GM21723 (cell line): ENCODE measurements at regions not wholly inside any gene's neighbourhood (a gene's known extent, or its start where the extent isn't known, plus 50 kb on each side); places are given as distances from the start of the nearest gene placed in this dataset.
"Not testable (repeated sequence)": the region's sequence is repeated elsewhere in the genome, so short reads cannot be mapped to it uniquely, and the experiment has no call there.

Experiments used
- ATAC-seq: cut with Tn5 transposase; IDR thresholded peaks from one replicate; pipeline ENCODE4 v1.9.1; 2021; ENCODE audit warnings: mild to moderate bottlenecking, moderate library complexity; ENCODE audit not compliant: unreplicated experiment

DNA sequence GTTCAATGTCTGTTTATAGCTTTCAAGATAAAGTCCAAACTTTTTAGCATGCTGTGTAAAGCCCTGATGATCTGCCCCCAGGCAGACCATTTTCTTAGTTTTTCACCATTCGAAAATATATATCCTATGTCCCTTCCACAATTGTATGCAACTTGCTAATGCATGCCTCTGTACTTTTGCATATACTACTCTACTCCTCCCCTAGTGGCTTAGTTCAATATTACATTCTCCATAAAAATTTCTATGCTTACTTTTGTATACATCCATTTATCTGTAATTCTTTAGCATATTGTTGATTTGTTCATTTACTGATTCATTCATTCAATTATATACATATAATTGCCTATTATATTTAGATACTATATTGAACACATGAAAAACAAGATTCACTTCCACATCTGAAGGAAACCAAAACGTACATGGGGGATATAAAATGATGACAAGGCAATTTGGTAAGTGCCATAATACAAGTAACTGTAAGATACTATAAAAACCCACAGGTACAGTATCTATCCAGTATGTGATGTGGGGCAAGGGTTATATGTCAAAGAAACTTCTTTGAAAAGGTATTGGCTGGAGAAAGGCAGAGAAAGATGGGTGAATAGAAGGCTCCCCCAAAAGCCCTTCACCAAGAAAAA is 902.5 kb downstream of the FAM133A start:
- ATAC-seq, result no peak

DNA sequence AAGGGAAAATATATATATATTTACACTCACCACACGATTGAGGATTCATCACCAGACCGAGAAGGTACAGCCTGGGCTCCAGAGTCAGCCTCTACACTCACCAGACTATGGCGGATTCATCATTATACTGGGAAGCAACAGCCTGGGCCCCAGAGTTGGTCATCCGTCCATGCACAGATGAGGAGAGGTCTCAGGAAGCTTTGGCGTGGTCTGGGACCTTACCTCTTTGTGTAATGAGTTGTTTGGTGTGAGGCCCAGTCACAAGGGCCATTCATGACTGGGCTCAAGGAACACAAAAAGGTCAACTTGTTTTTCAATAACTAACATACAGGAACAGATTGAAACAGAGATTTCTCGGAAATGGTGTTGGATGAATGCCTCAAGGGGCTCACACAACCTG is 926.1 kb downstream of the FAM133A start:
- no peak for ATAC-seq

DNA sequence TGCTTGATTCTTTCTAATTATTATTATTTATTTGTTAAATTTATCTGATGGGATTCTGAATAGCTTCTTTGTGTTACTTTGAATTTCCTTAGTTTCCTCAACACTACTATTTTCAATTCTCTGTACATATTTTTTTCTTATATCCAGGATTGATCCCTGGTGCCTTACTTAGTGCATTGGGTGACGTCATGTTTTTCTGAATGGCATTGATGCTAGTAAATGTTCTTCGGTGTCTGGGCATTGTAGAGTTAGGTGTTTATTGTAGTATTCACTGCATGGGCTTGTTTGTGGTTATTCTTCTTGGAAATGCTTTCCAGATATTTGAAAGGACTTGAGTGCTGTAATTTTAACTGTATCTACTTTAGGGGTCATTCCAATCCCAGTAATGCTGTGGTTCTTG is 938.1 kb downstream of the FAM133A start:
- no peak for ATAC-seq

DNA sequence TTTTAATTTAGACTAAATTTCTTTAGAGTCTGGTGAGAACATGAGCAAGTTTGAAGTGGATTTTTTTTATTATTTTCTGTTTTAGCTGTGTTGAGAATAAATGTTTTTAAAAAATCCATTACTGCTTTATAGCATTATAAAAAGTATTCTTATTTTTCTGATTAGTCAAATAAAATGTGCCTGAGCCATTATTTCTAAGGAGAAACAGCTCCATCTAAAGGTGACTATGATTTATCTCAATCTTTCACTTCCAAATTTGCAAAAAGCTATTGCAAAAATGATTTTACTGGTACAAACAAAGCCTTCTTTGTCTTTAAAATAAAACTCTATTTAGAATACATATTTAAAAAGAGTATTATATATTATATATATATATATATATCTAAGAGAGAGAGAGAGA is 959.2 kb downstream of the FAM133A start:
- ATAC-seq, result no peak

DNA sequence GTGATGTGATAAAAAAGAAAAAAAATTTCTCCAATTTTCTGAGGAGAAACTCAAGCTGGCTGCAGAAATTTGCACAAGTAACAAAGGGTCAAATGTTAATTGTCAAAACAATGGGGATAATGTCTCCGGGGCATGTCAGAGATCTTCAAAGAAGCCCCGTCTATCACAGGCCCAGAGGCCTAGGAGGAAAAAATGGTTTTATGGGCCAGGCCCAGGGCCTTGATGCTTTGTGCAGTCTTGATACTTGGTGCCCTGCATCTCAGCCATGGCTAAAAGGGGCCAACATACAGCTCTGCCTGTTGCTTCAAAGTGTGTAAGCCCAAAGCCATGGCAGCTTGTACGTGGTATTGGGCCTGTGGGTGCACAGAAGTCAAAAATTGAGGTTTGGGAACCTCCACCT is 961.0 kb downstream of the FAM133A start:
- ATAC-seq, result no peak

DNA sequence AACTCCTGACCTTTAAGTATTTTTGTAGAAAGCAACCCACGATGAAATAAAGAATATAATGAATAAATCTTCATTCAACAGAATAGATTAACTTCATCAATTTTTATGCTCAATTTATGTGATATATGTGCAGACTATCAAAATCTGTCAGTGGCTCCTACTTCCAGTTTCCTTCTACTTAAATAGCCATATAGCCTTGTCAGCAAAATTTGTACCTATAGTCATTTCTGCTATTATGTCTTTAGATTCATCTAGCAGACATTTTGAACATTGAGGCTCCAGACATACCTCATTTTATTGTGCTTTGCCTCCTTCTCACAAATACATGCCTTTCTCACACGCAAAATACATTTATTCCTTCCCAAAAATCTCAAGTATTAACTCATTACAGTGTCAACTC is 971.7 kb downstream of the FAM133A start:
- ATAC-seq, result no peak

DNA sequence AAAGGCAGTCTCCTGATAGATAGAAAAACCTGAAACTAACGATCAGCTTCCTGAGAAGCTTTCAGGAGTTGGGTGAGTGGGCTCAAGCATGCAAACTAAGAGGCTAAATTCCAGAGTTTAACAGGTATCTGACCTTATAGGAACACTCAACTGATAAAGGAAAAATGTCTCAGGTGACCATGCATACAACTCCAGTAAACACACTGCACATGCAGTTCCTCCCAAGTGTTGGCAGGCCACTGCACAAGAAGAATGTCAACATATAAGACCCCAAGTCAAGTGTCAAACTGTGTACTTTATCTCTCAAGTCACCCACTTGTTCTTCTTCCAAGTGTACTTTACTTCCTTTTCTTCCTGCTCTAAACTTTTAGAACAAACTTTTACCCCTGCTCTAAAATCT is 981.2 kb downstream of the FAM133A start:
- no peak for ATAC-seq

GRCh38 chrX:94662689-94663088 is 988.7 kb downstream of the FAM133A start:
- no peak for ATAC-seq

DNA sequence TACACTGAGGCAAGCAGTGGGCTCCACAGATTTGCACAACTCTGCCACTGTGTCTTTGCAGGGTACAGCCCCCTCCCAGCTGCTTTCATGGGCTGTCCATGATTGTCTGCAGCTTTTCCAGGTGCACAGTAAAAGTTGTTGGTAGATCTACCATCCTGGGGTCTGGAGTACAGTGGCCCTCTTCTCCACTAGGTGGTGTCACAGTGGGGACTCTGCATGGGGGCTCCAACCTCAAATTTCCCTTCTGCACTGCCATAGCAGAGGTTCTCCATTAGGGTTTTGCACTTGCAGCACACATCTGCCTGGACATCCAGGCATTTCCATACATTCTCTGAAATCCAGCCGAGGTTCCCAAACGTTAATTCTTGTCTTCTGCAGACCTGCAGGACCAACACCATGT is 1002.3 kb downstream of the FAM133A start:
- ATAC-seq, result no peak

DNA sequence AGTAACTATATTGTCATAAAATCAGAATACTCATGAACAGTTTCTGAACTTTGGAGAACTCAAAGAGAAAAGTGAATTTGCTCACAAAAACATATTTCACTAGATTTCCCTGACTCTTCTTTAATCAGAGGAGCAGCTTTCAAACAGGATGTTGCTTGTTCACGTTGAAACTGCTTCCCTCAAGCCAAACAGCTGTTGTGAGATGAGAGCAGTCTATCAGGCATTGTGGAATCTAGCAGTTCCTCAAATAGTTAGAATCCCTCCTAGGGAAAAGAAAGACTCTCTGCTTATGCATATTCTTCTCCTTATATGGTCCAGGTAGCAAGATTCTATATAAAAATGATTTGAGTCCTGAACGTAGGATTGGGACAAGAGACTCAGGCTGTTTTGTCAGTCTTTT is 1012.1 kb downstream of the FAM133A start:
- no peak for ATAC-seq

- no peak for ATAC-seq
Observed at GRCh38 chrX:94695910-94696309, 1021.9 kb downstream of the FAM133A start.

DNA sequence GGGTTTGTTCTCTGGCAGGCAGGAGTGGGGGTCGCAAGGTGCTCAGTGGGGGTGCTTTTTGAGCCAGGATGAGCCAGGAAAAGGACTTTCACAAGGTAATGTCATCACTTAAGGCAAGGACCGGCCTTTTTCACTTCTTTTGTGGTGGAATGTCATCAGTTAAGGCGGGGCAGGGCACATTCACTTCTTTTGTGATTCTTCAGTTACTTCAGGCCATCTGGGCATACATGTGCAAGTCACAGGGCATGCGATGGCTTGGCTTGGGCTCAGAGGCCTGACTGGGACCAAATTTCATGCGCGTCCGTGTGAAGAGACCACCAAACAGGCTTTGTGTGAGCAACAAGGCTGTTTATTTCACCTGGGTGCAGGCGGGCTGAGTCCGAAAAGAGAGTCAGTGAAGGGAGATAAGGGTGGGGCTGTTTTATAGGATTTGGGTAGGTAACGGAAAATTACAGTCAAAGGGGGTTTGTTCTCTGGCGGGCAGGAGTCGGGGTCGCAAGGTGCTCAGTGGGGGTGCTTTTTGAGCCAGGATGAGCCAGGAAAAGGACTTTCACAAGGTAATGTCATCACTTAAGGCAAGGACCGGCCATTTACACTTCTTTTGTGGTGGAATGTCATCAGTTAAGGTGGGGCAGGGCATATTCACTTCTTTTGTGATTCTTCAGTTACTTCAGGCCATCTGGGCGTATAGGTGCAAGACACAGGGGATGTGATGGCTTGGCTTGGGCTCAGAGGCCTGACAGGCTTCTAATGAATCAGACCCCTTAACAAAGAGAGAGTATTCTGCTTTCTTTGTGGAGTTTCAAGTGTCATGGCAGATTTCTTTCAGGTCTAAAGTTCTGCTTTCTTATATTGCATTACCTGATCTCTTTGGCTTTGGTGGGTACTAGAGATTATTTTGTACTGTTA is 1030.6 kb downstream of the FAM133A start:
- not testable (repeated sequence) for ATAC-seq

GRCh38 chrX:94721386-94721785 is 1047.4 kb downstream of the FAM133A start:
- no peak for ATAC-seq

DNA sequence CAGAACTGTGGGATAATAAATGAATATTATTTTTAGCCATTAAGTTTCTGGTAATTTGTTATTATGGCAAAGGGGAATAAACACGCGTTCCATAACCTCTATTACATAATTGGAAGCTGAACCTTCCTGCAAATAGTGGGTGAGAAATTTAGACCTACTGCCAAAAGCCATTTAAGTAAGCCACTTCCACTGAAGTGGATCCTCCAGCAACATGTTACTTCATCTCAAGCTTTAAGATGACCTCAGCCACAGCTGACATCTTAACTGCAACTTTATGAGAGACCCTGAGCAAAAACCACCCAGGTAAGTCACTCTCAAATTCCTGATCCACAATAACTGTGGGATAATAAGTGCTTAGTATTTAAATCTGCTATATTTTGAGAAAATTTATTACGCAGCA is 1048.6 kb downstream of the FAM133A start:
- ATAC-seq, result no peak

DNA sequence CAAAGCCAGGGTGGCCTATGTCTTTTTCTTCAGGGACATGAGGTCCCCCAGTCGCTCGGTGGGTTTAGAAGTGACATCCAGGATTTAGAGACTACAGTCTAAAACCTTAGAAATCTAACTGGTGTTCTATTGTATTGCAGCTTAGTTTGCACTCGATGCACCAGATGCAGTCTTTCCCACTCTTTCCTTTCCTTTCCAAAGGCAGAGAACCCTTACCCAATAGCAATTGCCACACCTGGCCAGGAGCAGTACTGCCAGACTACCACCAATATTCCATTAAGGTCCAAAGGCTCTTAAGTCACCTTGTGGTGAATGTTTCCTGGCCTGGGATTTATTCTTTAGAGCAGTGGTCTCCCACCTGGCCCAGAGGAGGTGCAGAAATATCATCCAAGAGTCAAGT is 1068.8 kb downstream of the FAM133A start:
- ATAC-seq, result no peak

DNA sequence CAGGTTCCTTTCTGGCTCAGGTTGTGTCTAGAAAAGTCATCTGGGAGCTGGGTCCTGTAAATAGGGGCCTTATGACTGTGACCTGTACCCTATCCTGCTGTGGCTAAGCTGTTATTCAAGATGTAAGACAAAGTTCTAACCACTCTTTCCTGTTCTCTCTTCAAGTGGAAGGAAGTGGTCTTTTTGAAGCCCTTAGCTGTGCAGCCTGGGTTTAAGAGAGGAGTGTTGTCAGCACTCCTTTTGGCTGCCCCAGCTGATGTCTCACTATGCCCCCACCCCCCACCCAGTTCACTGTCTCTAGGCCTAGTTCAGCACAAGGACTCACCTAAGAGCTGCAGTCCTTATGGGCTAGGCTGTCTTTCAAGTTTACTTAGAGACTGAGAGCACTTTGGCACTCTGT is 1069.5 kb downstream of the FAM133A start:
- ATAC-seq, result no peak

GRCh38 chrX:94744786-94745185 is 1070.8 kb downstream of the FAM133A start:
- no peak for ATAC-seq

DNA sequence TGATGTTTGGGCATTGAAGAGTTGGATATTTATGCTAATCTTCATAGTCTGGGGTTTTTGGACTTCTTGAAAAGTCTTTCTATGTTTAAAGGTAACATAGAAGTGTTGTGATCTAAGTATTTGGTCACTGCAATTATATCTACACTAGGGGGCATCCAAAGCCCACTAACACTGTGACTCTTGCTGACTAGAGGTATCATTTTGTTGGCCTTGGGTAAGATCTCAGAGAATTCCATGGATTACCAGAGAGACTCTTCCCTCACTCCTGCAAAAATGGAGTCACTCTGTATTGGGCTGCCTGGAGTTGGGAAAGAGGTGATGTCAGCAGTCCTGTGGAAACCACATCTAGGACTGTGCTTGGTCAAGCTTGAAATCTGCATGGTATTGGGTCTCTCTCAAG is 1077.6 kb downstream of the FAM133A start:
- no peak for ATAC-seq

DNA sequence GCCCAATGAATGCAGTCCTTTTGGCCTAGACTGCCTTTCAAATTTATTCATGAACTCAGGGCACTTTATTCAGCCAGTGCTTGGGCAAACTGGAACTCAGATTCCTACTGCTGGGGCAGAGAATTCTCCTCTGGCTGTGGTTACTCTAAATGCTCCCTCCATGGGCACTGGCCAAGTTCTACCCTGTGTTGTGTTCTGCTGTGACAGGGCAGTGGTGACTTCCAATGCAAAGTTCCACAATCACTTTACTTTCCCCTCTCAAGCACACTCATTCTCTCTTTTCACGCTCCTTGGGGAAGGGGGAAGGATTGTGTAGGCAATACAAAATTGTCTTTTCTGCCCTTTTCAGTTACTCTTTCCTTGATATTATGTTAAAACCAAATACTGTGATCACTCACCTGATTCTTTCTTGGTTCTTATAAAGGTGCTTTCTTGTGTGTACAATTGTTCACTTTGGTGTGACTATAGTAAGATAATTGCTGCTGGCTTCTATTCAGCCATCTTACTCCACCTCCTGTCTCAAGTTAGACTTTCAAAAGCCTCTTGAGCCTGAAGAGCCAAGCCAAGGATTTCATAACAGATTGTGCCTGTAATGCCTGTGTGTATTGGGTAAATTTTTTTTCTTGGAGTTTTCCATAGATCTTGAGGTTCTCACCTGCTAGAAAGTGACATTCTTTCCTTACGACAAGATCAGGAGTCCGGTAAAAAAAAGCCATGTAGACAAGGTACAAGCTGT is 1078.6 kb downstream of the FAM133A start:
- no peak for ATAC-seq

DNA sequence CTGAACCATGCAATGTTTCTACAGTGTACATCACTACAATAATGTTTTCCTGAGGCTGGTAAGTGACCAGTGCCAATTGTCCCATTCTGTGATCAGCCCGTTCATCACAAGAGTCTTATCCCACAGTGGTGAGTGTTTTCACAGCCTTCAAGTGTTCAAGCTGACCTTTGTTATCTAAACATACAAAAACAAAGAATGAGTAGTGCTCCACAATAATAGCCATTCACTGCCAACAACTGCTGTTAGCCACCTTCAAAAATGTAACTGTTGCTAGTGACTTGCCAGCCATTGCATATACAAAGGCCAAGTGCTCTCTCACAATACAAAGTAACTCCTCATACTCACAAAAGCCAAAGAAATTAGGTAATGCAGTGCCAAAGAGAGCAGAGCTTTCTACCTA is 1084.1 kb downstream of the FAM133A start:
- ATAC-seq, result no peak

DNA sequence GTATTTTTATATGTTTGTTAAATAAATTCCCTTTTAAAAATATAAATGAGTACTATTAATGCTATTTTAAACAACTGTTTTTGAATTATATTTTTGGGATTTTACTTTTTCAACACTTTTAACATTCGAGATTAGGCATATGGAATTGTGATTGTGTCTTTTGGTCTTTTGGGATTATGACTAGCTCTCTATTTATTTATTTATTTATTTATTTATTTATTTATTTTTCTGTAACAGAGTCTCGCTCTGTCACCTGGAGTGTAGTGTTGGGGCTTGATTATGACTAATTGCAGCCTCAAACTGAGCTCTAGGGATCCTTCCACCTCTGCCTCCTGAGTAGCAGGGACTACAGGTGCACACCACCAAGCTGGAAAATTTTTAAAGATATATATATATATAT is 1101.6 kb downstream of the FAM133A start:
- ATAC-seq, result no peak

- no peak for ATAC-seq
Observed at GRCh38 chrX:94813541-94813940, 1139.5 kb downstream of the FAM133A start.
